H1 (cell line): ENCODE measurements at regions not wholly inside any gene's neighbourhood (a gene's known extent, or its start where the extent isn't known, plus 50 kb on each side); places are given as distances from the start of the nearest gene placed in this dataset.

Source experiments
- CTCF ChIA-PET: fragments of 300-600 bp; sonication (Branson Sonifier 250); formaldehyde crosslinking; loops from one replicate; lab custom pipeline; 2021; ENCODE audit not compliant: partially characterized antibody; lab: Charles Lee
- POLR2A ChIA-PET: fragments of 300-600 bp; sonication (Branson Sonifier 250); formaldehyde crosslinking; loops from one replicate; lab custom pipeline; 2021; ENCODE audit warnings: inconsistent platforms; ENCODE audit not compliant: partially characterized antibody; lab: Charles Lee
- DNase-seq, 2 experiments: peaks; one replicate each; pipeline versions ENCODE4 v3.0.0 to v3.0.0-alpha.2; 2010 to 2022; ENCODE audit warnings: low spot score in 2 of 2, low read depth in 1 of 2, mixed read lengths in 1 of 2
- FAIRE-seq: peaks from 2 replicates; lab custom pipeline; 2011; peaks lifted over from hg19 to GRCh38; lab: Jason Lieb, UNC
- H2AFZ ChIP-seq: 2 replicates; pipeline ENCODE4 v1.8.1; 2012; ENCODE audit warnings: low read length, inconsistent platforms
- H2AK5ac ChIP-seq: 2 replicates; pipeline ENCODE4 v1.6.1; 2013; ENCODE audit warnings: low read depth, low read length
- H2BK120ac ChIP-seq: replicated peaks from 2 replicates; pipeline ENCODE3; 2013; ENCODE audit warnings: low read depth, low read length, inconsistent platforms
- H2BK12ac ChIP-seq: 2 replicates; pipeline ENCODE4 v1.6.1; 2013; ENCODE audit warnings: low read depth, low read length
- H2BK15ac ChIP-seq: 2 replicates; pipeline ENCODE4 v1.6.1; 2013; ENCODE audit warnings: low read length
- H2BK20ac ChIP-seq: 2 replicates; pipeline ENCODE4 v1.6.1; 2013; ENCODE audit warnings: low read length
- H2BK5ac ChIP-seq: 2 replicates; pipeline ENCODE4 v1.6.1; 2013; ENCODE audit warnings: low read depth, low read length
- H3K14ac ChIP-seq: 2 replicates; pipeline ENCODE4 v1.6.1; 2013; ENCODE audit warnings: inconsistent platforms; ENCODE audit not compliant: insufficient read length
- H3K18ac ChIP-seq: 2 replicates; pipeline ENCODE4 v1.6.1; 2013; ENCODE audit warnings: low read length; ENCODE audit errors: extremely low read depth
- H3K23ac ChIP-seq: 2 replicates; pipeline ENCODE4 v1.6.1; 2013; ENCODE audit warnings: inconsistent platforms; ENCODE audit not compliant: insufficient read length
- H3K23me2 ChIP-seq: 2 replicates; pipeline ENCODE4 v1.6.1; 2013; ENCODE audit warnings: low read depth, low read length
- H3K27ac ChIP-seq: 2 replicates; pipeline ENCODE4 v1.6.1; 2011; ENCODE audit warnings: low read depth, low read length, inconsistent platforms
- H3K27me3 ChIP-seq, 4 experiments: replicated peaks in 1 of 4; 1 replicate in 1 of 4; 2 replicates in 3 of 4; pipeline versions ENCODE4 v1.6.1 to v1.8.1; 2011 to 2013; ENCODE audit warnings: low read length in 3 of 4, mild to moderate bottlenecking in 3 of 4, inconsistent platforms in 2 of 4, mixed read lengths in 2 of 4, moderate library complexity in 1 of 4; ENCODE audit not compliant: control insufficient read depth in 3 of 4, insufficient read depth in 3 of 4; ENCODE audit errors: extremely low read depth in 1 of 4
- H3K36me3 ChIP-seq, 4 experiments: 2 replicates each; pipeline versions ENCODE4 v1.6.1 to v1.8.1; 2011 to 2013; ENCODE audit warnings: mild to moderate bottlenecking in 4 of 4, low read length in 3 of 4, moderate library complexity in 2 of 4, control low read depth in 1 of 4, inconsistent platforms in 1 of 4; ENCODE audit not compliant: insufficient read depth in 4 of 4, control insufficient read depth in 2 of 4
- H3K4ac ChIP-seq: replicated peaks from 2 replicates; pipeline ENCODE3; 2013; ENCODE audit warnings: low read length, low read depth, mixed read lengths, inconsistent platforms; ENCODE audit not compliant: insufficient read length
- H3K4me1 ChIP-seq, 4 experiments: replicated peaks in 1 of 4; 1 replicate in 1 of 4; 2 replicates in 3 of 4; pipeline versions ENCODE4 v1.6.1 to v1.8.1; 2011 to 2013; ENCODE audit warnings: low read length in 3 of 4, inconsistent platforms in 2 of 4, mixed read lengths in 1 of 4; ENCODE audit not compliant: insufficient read depth in 4 of 4, control insufficient read depth in 3 of 4
- H3K4me2 ChIP-seq, 2 experiments: 2 replicates each; pipeline versions ENCODE4 v1.6.1 to v1.8.1; 2011 to 2013; ENCODE audit warnings: low read depth in 2 of 2, low read length in 2 of 2, control low read depth in 1 of 2, inconsistent platforms in 1 of 2, mild to moderate bottlenecking in 1 of 2; ENCODE audit not compliant: insufficient read depth in 1 of 2
- H3K4me3 ChIP-seq, 4 experiments: fragments of 200-600, 300-600 bp in 1 of 4; sonication (generic), shearing (Covaris generic), sonication (Bioruptor Twin) in 1 of 4; 2 replicates each; pipeline versions ENCODE4 v1.5.1 to v1.8.1; 2011 to 2016; ENCODE audit warnings: low read length in 4 of 4, low read depth in 3 of 4, control low read depth in 2 of 4, inconsistent platforms in 2 of 4, mild to moderate bottlenecking in 2 of 4, mixed read lengths in 1 of 4, moderate library complexity in 1 of 4; ENCODE audit not compliant: insufficient read depth in 2 of 4; ENCODE audit errors: extremely low read depth in 1 of 4
- H3K56ac ChIP-seq: replicated peaks from 2 replicates; pipeline ENCODE3; 2013; ENCODE audit warnings: low read depth, mild to moderate bottlenecking, mixed read lengths, low read length, inconsistent platforms; ENCODE audit not compliant: insufficient read length
- H3K79me1 ChIP-seq: 2 replicates; pipeline ENCODE4 v1.6.1; 2013; ENCODE audit warnings: low read depth, low read length, control low read depth
- H3K79me2 ChIP-seq, 2 experiments: 2 replicates each; pipeline versions ENCODE4 v1.6.1 to v1.8.1; 2012 to 2013; ENCODE audit warnings: low read length in 2 of 2, mild to moderate bottlenecking in 2 of 2, inconsistent platforms in 1 of 2; ENCODE audit not compliant: insufficient read depth in 2 of 2, control insufficient read depth in 1 of 2
- H3K9ac ChIP-seq, 4 experiments: replicated peaks in 1 of 4; 1 replicate in 1 of 4; 2 replicates in 3 of 4; pipeline versions ENCODE4 v1.6.1 to v1.8.1; 2011 to 2013; ENCODE audit warnings: low read depth in 3 of 4, low read length in 3 of 4, control low read depth in 2 of 4, mild to moderate bottlenecking in 2 of 4, moderate library complexity in 2 of 4, inconsistent platforms in 1 of 4; ENCODE audit errors: extremely low read depth in 1 of 4
- H3K9me3 ChIP-seq, 2 experiments: 2 replicates each; pipeline versions ENCODE4 v1.6.1 to v1.8.1; 2012 to 2013; ENCODE audit warnings: mild to moderate bottlenecking in 2 of 2, moderate library complexity in 2 of 2, control low read depth in 1 of 2, inconsistent platforms in 1 of 2, low read depth in 1 of 2, low read length in 1 of 2, mixed read lengths in 1 of 2; ENCODE audit not compliant: insufficient read depth in 2 of 2
- H4K20me1 ChIP-seq, 2 experiments: replicated peaks in 1 of 2; 2 replicates each; pipeline versions ENCODE3 to v1.8.1; 2011 to 2013; ENCODE audit warnings: inconsistent platforms in 2 of 2, low read length in 2 of 2, mild to moderate bottlenecking in 1 of 2; ENCODE audit not compliant: insufficient read depth in 2 of 2, control insufficient read depth in 1 of 2
- H4K5ac ChIP-seq: 2 replicates; pipeline ENCODE4 v1.6.1; 2013; ENCODE audit warnings: low read length, low read depth, mixed read lengths, inconsistent platforms; ENCODE audit not compliant: insufficient read length
- H4K8ac ChIP-seq: 2 replicates; pipeline ENCODE4 v1.8.0; 2013; ENCODE audit warnings: mild to moderate bottlenecking, moderate library complexity, low read length, inconsistent platforms; ENCODE audit not compliant: insufficient read depth; ENCODE audit errors: extremely low read depth
- H4K91ac ChIP-seq: replicated peaks from 2 replicates; pipeline ENCODE3; 2013; ENCODE audit warnings: low read length, mixed read lengths, inconsistent platforms; ENCODE audit not compliant: insufficient read length
- BACH1 ChIP-seq: IDR thresholded peaks from 2 replicates; pipeline ENCODE4 v1.6.1; 2012; ENCODE audit warnings: low read length, improper control_type of control experiment
- BRCA1 ChIP-seq: IDR thresholded peaks from 2 replicates; pipeline ENCODE4 v1.6.1; 2012; ENCODE audit warnings: low read depth, low read length, improper control_type of control experiment
- CBX5 ChIP-seq: fragments of 300-800, 300-1000 bp; sonication (generic); IDR thresholded peaks from 2 replicates; pipeline ENCODE4 v1.7.1; 2016; ENCODE audit warnings: antibody characterized with exemption, low read length, low read depth
- E2F6 ChIP-seq: IDR thresholded peaks from 2 replicates; pipeline ENCODE4 v1.6.1; 2012; ENCODE audit warnings: inconsistent platforms
- EP300 ChIP-seq, 2 experiments: IDR thresholded peaks; 1 replicate in 1 of 2; 2 replicates in 1 of 2; pipeline ENCODE4 v1.6.1; 2011 to 2012; ENCODE audit warnings: low read depth in 2 of 2, low read length in 2 of 2, mild to moderate bottlenecking in 2 of 2, borderline replicate concordance in 1 of 2, inconsistent platforms in 1 of 2, moderate library complexity in 1 of 2
- EZH2 ChIP-seq: fragments of 200-600 bp; sonication (generic); IDR thresholded peaks from 2 replicates; pipeline ENCODE4 v1.7.1; 2012; ENCODE audit warnings: low read depth, mild to moderate bottlenecking, moderate library complexity, low read length, inconsistent platforms; ENCODE audit not compliant: severe bottlenecking
- FOSL1 ChIP-seq: IDR thresholded peaks from 2 replicates; pipeline ENCODE4 v1.6.1; 2011; ENCODE audit warnings: mild to moderate bottlenecking, low read depth, low read length, moderate library complexity; ENCODE audit not compliant: insufficient read depth
- GTF2F1 ChIP-seq: IDR thresholded peaks from 2 replicates; pipeline ENCODE4 v1.6.1; 2012; ENCODE audit warnings: low read depth, low read length, improper control_type of control experiment, borderline replicate concordance
- MAX ChIP-seq: IDR thresholded peaks from 2 replicates; pipeline ENCODE4 v1.6.1; 2012; ENCODE audit warnings: inconsistent platforms
- RXRA ChIP-seq: IDR thresholded peaks from 2 replicates; pipeline ENCODE4 v1.6.1; 2011; ENCODE audit warnings: low read depth, mild to moderate bottlenecking, low read length, moderate library complexity; ENCODE audit not compliant: insufficient read depth
- SIRT6 ChIP-seq: IDR thresholded peaks from one replicate; pipeline ENCODE4 v1.7.1; 2012; ENCODE audit warnings: low read length, inconsistent platforms
- TCF12 ChIP-seq: IDR thresholded peaks from 2 replicates; pipeline ENCODE4 v1.6.1; 2011; ENCODE audit warnings: low read depth, mild to moderate bottlenecking, low read length
- ZNF274 ChIP-seq: IDR thresholded peaks from 2 replicates; pipeline ENCODE4 v1.7.0; 2012; ENCODE audit warnings: low read length, borderline replicate concordance; ENCODE audit errors: extremely low read depth

DNA sequence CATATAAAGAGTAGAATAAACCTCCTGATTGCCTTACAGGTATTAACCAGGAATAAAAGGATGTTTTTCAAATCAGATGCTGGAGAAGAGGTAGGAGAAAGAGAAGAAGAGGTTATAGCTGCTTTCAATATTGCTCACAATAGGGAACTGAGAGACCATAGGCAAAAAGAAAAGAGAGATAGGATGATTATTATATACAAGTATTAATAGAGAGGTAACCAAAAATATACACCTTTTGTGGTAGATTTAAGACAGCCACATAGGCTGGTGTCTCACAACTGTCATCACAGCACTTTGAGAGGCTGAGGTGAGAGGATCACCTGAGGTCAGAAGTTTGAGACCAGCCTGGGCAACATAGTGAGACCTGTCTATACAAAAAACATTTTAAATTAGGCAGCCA lies 119.7 kb downstream of the PSMG1 start:
- POLR2A ChIA-PET = interaction anchor here (0.6 kb wide), 1 partner anchor 256 kb away, joined by 6 read pairs; no protein-coding TSS in a partner anchor
- no peaks in the 10 kb centered on the region for H4K20me1 ChIP-seq
- no peak overlapping the region for H4K5ac ChIP-seq
- TF ChIP-seq EZH2 (no peak), ZNF274 (no peak), BRCA1 (no peak), SIRT6 (no peak), GTF2F1 (no peak), E2F6 (no peak), RXRA (no peak), FOSL1 (no peak), BACH1 (no peak), EP300 (IDR thresholded peaks at IDR 0.05; ENCODE audit: borderline replicate concordance in 1 of 2, low read depth in 2 of 2, low read length in 2 of 2) (no peak), MAX (no peak), CBX5 (no peak), TCF12 (no peak)

More for the DNA sequence above, 119.7 kb downstream of the PSMG1 start:
- H3K36me3 ChIP-seq = no peaks in the 10 kb centered on the region
- no peak overlapping the region for H3K27ac ChIP-seq
- H4K8ac ChIP-seq = no peak overlapping the region
- no peaks in the 10 kb centered on the region for H3K27me3 ChIP-seq
- H3K4me1 ChIP-seq = no peaks in the 10 kb centered on the region
- H3K23me2 ChIP-seq = no peaks in the 10 kb centered on the region
- H2BK15ac ChIP-seq = no peak overlapping the region
- DNase-seq (no peak), FAIRE-seq (no peak)
- no peak overlapping the region for H3K4me2 ChIP-seq
- no peaks in the 10 kb centered on the region for H3K79me2 ChIP-seq
- no peak overlapping the region for H4K91ac ChIP-seq
- no peak overlapping the region for H2AFZ ChIP-seq
- no peak overlapping the region for H3K56ac ChIP-seq
- no peak overlapping the region for H2AK5ac ChIP-seq
- no peak overlapping the region for H3K9ac ChIP-seq
- no peak overlapping the region for H2BK120ac ChIP-seq
- no peak overlapping the region for H2BK12ac ChIP-seq
- CTCF ChIA-PET = interaction anchor here (0.6 to 1.8 kb wide), 5 partner anchors 11 to 444 kb away, joined by 3 to 6 read pairs (median 3); no protein-coding TSS in a partner anchor
- H3K4ac ChIP-seq = no peak overlapping the region
- H2BK20ac ChIP-seq = no peak overlapping the region
- H3K18ac ChIP-seq = no peak overlapping the region
- peaks cover 3 to 6% of the 10 kb centered on the region in 2 experiments for H3K9me3 ChIP-seq
- H2BK5ac ChIP-seq = no peak overlapping the region
- H3K23ac ChIP-seq = no peak overlapping the region
- no peak overlapping the region for H3K14ac ChIP-seq
- H3K79me1 ChIP-seq = no peaks in the 10 kb centered on the region
- H3K4me3 ChIP-seq = no peak overlapping the region
